Gastroesophageal sphincter (tissue), 4 donors: ENCODE measurements at regions not wholly inside any gene's neighbourhood (a gene's known extent, or its start where the extent isn't known, plus 50 kb on each side); places are given as distances from the start of the nearest gene placed in this dataset.

Experiments used
- ATAC-seq: fragments of 150-250 bp; one replicate; pipeline ENCODE4 v1.9.1; 2016; ENCODE audit warnings: mild to moderate bottlenecking, moderate library complexity
- H3K27ac ChIP-seq, 4 donors: fragments of 200-600 bp; sonication (generic) in 3 of 4; 1 replicate in 3 of 4; 2 replicates in 1 of 4; pipeline ENCODE4 v1.5.1; 2016 to 2019
- H3K27me3 ChIP-seq: fragments of 200-600 bp; sonication (generic); one replicate; pipeline ENCODE4 v1.5.1; 2019
- H3K36me3 ChIP-seq, 2 donors: fragments of 200-600 bp; sonication (generic); one replicate each; pipeline ENCODE4 v1.5.1; 2019; ENCODE audit warnings: control low read depth in 1 of 2
- H3K4me1 ChIP-seq, 3 donors: fragments of 200-600 bp; sonication (generic); 1 replicate in 2 of 3; 2 replicates in 1 of 3; pipeline ENCODE4 v1.5.1; 2016 to 2019; ENCODE audit warnings: control low read depth in 2 of 3
- H3K4me3 ChIP-seq, 2 donors: fragments of 200-600 bp; sonication (generic); one replicate each; pipeline ENCODE4 v1.5.1; 2019; ENCODE audit warnings: mild to moderate bottlenecking in 1 of 2, moderate library complexity in 1 of 2
- H3K9me3 ChIP-seq, 3 donors: fragments of 200-600 bp; sonication (generic); one replicate each; pipeline ENCODE4 v1.5.1; 2017 to 2019; ENCODE audit warnings: control low read depth in 2 of 3
- EP300 ChIP-seq: sonication (generic); formaldehyde crosslinking; IDR thresholded peaks from one replicate; pipeline ENCODE4 v1.6.1; 2017; ENCODE audit warnings: antibody characterized with exemption, mild to moderate bottlenecking
- POLR2A ChIP-seq, 2 donors: fragments of 450-650 bp; IDR thresholded peaks; one replicate each; pipeline ENCODE4 v1.6.1; 2017; ENCODE audit warnings: antibody characterized with exemption in 2 of 2, mild to moderate bottlenecking in 2 of 2, moderate library complexity in 1 of 2
- POLR2AphosphoS5 ChIP-seq: sonication (generic); formaldehyde crosslinking; IDR thresholded peaks from one replicate; pipeline ENCODE4 v1.6.1; 2017; ENCODE audit warnings: antibody characterized with exemption
- WGBS, 2 donors: methylation state at CpG; one replicate each; pipeline ENCODE4 v1.1.5; 2018; ENCODE audit warnings: low coverage in 1 of 2; 5-methylcytosine and 5-hydroxymethylcytosine counted together
- TF ChIP-seq, protein P1 (sequence below), 4 experiments: fragments of 200-600 bp in 2 of 4; fragments of 450-650 bp in 2 of 4; sonication (generic) in 1 of 4; IDR thresholded peaks; one replicate each; pipeline ENCODE4 v1.5.1; 2017 to 2019; ENCODE audit warnings: antibody characterized with exemption in 4 of 4, mild to moderate bottlenecking in 2 of 4, moderate library complexity in 2 of 4

- H3K9me3 ChIP-seq: no peaks in the 10 kb centered on the region
- TF ChIP-seq EP300 (no peak), POLR2A (IDR thresholded peaks at IDR 0.05) (no peak)
- no peak overlapping the region for H3K27ac ChIP-seq
- WGBS, 2 donors: 88 to 100% methylated on average over 2 to 6 of the region's 9 CpGs
- H3K4me1 ChIP-seq: peaks cover 0 to 18% (median 0%) of the 10 kb centered on the region in 3 donors
- H3K36me3 ChIP-seq: no peaks in the 10 kb centered on the region
- no peak for ATAC-seq
- H3K27me3 ChIP-seq: no peaks in the 10 kb centered on the region
- H3K4me3 ChIP-seq: no peak overlapping the region
Measured at GRCh38 chr2:8548065-8548618, 133.7 kb upstream of the ID2 start.

GRCh38 chr2:8548619-8549150 is 133.2 kb upstream of the ID2 start:
- H3K36me3 ChIP-seq: no peaks in the 10 kb centered on the region
- no peak overlapping the region for H3K27ac ChIP-seq
- TF ChIP-seq EP300 (no peak), POLR2A (IDR thresholded peaks at IDR 0.05) (no peak), POLR2AphosphoS5 (no peak)
- TF ChIP-seq, protein P1, sequence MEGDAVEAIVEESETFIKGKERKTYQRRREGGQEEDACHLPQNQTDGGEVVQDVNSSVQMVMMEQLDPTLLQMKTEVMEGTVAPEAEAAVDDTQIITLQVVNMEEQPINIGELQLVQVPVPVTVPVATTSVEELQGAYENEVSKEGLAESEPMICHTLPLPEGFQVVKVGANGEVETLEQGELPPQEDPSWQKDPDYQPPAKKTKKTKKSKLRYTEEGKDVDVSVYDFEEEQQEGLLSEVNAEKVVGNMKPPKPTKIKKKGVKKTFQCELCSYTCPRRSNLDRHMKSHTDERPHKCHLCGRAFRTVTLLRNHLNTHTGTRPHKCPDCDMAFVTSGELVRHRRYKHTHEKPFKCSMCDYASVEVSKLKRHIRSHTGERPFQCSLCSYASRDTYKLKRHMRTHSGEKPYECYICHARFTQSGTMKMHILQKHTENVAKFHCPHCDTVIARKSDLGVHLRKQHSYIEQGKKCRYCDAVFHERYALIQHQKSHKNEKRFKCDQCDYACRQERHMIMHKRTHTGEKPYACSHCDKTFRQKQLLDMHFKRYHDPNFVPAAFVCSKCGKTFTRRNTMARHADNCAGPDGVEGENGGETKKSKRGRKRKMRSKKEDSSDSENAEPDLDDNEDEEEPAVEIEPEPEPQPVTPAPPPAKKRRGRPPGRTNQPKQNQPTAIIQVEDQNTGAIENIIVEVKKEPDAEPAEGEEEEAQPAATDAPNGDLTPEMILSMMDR (IDR thresholded peaks at IDR 0.05): no peak
- H3K4me1 ChIP-seq: peaks cover 0 to 18% (median 0%) of the 10 kb centered on the region in 3 donors
- no peak overlapping the region for H3K4me3 ChIP-seq
- no peaks in the 10 kb centered on the region for H3K9me3 ChIP-seq
- WGBS, 2 donors: 91 to 95% methylated on average over 4 to 6 of the region's 6 CpGs
- ATAC-seq: no peak
- H3K27me3 ChIP-seq: no peaks in the 10 kb centered on the region

- no peak overlapping the region for H3K27ac ChIP-seq
- ATAC-seq: no peak
- TF ChIP-seq EP300: no peak
- TF ChIP-seq POLR2A (IDR thresholded peaks at IDR 0.05): no peak
- TF ChIP-seq POLR2AphosphoS5: no peak
- TF ChIP-seq, protein P1 (IDR thresholded peaks at IDR 0.05): no peak
- H3K4me3 ChIP-seq: no peak overlapping the region
- H3K9me3 ChIP-seq: no peaks in the 10 kb centered on the region
- WGBS, 2 donors: 95 to 100% methylated on average over 4 to 5 of the region's 11 CpGs
- no peaks in the 10 kb centered on the region for H3K27me3 ChIP-seq
- no peaks in the 10 kb centered on the region for H3K36me3 ChIP-seq
- H3K4me1 ChIP-seq: peaks cover 0 to 13% (median 0%) of the 10 kb centered on the region in 3 donors
Measured at GRCh38 chr2:8549273-8549922, 132.5 kb upstream of the ID2 start.

DNA sequence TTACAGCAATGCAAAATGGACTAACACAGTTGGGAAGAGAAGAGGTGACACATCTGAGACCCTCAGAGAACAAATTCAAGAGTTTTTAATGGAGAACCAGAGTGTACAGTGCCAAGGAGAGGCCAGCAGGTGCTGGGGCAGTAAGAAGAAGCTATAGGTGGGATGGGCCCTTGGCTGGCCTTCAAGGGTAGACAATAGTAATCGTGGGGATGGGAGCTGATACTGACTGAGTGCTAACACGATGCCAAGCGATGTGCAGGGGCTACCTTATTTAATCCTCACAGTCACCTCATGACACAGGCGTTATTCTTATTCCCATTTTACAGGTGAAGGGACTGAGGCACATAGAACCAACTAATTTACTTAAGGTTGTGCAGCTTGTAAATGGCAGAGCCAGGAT is 131.9 kb upstream of the ID2 start:
- TF ChIP-seq EP300: no peak
- no peak for TF ChIP-seq POLR2AphosphoS5
- TF ChIP-seq POLR2A (IDR thresholded peaks at IDR 0.05): no peak
- TF ChIP-seq, protein P1 (IDR thresholded peaks at IDR 0.05): no peak
- no peak for ATAC-seq
- no peaks in the 10 kb centered on the region for H3K36me3 ChIP-seq
- no peak overlapping the region for H3K27ac ChIP-seq
- H3K4me3 ChIP-seq: no peak overlapping the region
- peaks cover 0 to 7% (median 0%) of the 10 kb centered on the region in 3 donors for H3K4me1 ChIP-seq
- 97 to 100% methylated on average over 1 to 4 of the region's 4 CpGs for WGBS, 2 donors
- no peaks in the 10 kb centered on the region for H3K9me3 ChIP-seq
- H3K27me3 ChIP-seq: no peaks in the 10 kb centered on the region

GRCh38 chr2:8550481-8550880 is 131.4 kb upstream of the ID2 start:
- TF ChIP-seq EP300: no peak
- no peak for TF ChIP-seq POLR2AphosphoS5
- TF ChIP-seq POLR2A (IDR thresholded peaks at IDR 0.05): no peak
- TF ChIP-seq, protein P1 (IDR thresholded peaks at IDR 0.05): no peak
- H3K4me1 ChIP-seq: peaks cover 0 to 2% (median 0%) of the 10 kb centered on the region in 3 donors
- no peak overlapping the region for H3K27ac ChIP-seq
- H3K27me3 ChIP-seq: no peaks in the 10 kb centered on the region
- 89 to 100% methylated on average over 2 to 6 of the region's 10 CpGs for WGBS, 2 donors
- H3K9me3 ChIP-seq: no peaks in the 10 kb centered on the region
- no peak for ATAC-seq
- H3K4me3 ChIP-seq: no peak overlapping the region
- no peaks in the 10 kb centered on the region for H3K36me3 ChIP-seq
